GM12878 (cell line): ENCODE measurements at regions not wholly inside any gene's neighbourhood (a gene's known extent, or its start where the extent isn't known, plus 50 kb on each side); places are given as distances from the start of the nearest gene placed in this dataset.

Experiments
- CBX3 ChIP-seq: fragments of 200-600 bp; sonication (generic); IDR thresholded peaks from 2 replicates; pipeline ENCODE4 v1.6.1; 2016; ENCODE audit warnings: low read depth, borderline replicate concordance
- EP300 ChIP-seq, 2 experiments: fragments of 150-350 bp in 1 of 2; IDR thresholded peaks; 2 replicates each; pipeline ENCODE4 v1.6.1; 2011 to 2012; ENCODE audit warnings: low read depth in 2 of 2, low read length in 2 of 2, borderline replicate concordance in 1 of 2, improper control_type of control experiment in 1 of 2, inconsistent platforms in 1 of 2; ENCODE audit not compliant: control insufficient read depth in 1 of 2
- EZH2 ChIP-seq: IDR thresholded peaks from 2 replicates; pipeline ENCODE4 v1.6.1; 2012; ENCODE audit warnings: low read depth, mild to moderate bottlenecking, control low read depth, inconsistent platforms, low read length, borderline replicate concordance; ENCODE audit not compliant: control insufficient read depth
- HDGF ChIP-seq: fragments of 450-650 bp; IDR thresholded peaks from 2 replicates; pipeline ENCODE4 v1.6.1; 2016; ENCODE audit warnings: antibody characterized with exemption
- MYC ChIP-seq: IDR thresholded peaks from 2 replicates; pipeline ENCODE4 v1.6.1; 2011; ENCODE audit warnings: mild to moderate bottlenecking, low read length, moderate library complexity, inconsistent platforms; ENCODE audit not compliant: insufficient read depth, insufficient replicate concordance, insufficient read length, severe bottlenecking
- NBN ChIP-seq: fragments of 450-650 bp; IDR thresholded peaks from 2 replicates; pipeline ENCODE4 v1.6.1; 2016
- POLR2A ChIP-seq: IDR thresholded peaks from 2 replicates; pipeline ENCODE4 v1.6.1; 2011; ENCODE audit warnings: low read depth, mild to moderate bottlenecking, low read length
- POLR2AphosphoS5 ChIP-seq: IDR thresholded peaks from 2 replicates; pipeline ENCODE4 v1.6.1; 2011; ENCODE audit warnings: mild to moderate bottlenecking, low read length, inconsistent platforms
- SREBF2 ChIP-seq: IDR thresholded peaks from 2 replicates; pipeline ENCODE4 v1.6.1; 2012; ENCODE audit warnings: mild to moderate bottlenecking, low read length
- SRF ChIP-seq, 2 experiments: IDR thresholded peaks; 2 replicates each; pipeline ENCODE4 v1.6.1; 2011; ENCODE audit warnings: low read depth in 2 of 2, low read length in 2 of 2, mild to moderate bottlenecking in 1 of 2, moderate library complexity in 1 of 2
- SUZ12 ChIP-seq: fragments of 200-600 bp; sonication (generic); IDR thresholded peaks from one replicate; pipeline ENCODE4 v1.6.1; 2018; ENCODE audit warnings: antibody characterized with exemption, mild to moderate bottlenecking; ENCODE audit not compliant: unreplicated experiment
- TF ChIP-seq, protein P1 (sequence below): IDR thresholded peaks from 2 replicates; pipeline ENCODE4 v1.6.1; 2011; ENCODE audit warnings: mild to moderate bottlenecking, low read depth, low read length, moderate library complexity; ENCODE audit not compliant: insufficient replicate concordance
- TF ChIP-seq, protein P2 (sequence below), 3 experiments: IDR thresholded peaks in 2 of 3; conservative IDR thresholded peaks in 1 of 3; 2 replicates each; pipeline ENCODE4 v1.5.1; 2011; ENCODE audit warnings: low read depth in 3 of 3, low read length in 3 of 3, mild to moderate bottlenecking in 3 of 3, control low read depth in 2 of 3, moderate library complexity in 2 of 3, inconsistent platforms in 1 of 3, mixed read lengths in 1 of 3; ENCODE audit not compliant: control insufficient read depth in 2 of 3, insufficient read depth in 1 of 3; ENCODE audit errors: extremely low read depth in 1 of 3
- TF ChIP-seq, protein P3 (sequence below): IDR thresholded peaks from 2 replicates; pipeline ENCODE4 v1.6.1; 2012; ENCODE audit warnings: low read depth, low read length, improper control_type of control experiment

DNA sequence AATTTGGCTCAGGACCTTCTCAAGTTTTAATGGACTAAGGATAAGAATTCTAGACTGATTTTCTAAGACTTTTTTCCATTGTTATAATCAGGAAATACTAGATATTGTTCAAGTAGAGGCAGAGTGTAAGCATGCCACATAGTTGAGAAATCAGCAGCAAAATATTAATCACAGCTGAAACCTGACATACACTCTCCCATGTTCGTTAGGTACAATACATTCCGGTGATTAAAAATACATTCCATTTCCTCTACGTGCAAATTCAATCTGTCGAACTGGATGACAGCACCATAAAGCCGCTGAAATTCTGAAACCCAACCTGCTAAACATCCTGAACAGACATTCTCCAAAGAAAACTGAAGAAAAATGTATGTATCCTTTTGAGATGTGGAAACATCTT, 587.6 kb upstream of the DIPK2B start:
- TF ChIP-seq, protein P1, sequence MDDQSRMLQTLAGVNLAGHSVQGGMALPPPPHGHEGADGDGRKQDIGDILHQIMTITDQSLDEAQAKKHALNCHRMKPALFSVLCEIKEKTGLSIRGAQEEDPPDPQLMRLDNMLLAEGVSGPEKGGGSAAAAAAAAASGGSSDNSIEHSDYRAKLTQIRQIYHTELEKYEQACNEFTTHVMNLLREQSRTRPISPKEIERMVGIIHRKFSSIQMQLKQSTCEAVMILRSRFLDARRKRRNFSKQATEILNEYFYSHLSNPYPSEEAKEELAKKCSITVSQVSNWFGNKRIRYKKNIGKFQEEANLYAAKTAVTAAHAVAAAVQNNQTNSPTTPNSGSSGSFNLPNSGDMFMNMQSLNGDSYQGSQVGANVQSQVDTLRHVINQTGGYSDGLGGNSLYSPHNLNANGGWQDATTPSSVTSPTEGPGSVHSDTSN = no peak
- TF ChIP-seq POLR2A = no peak
- TF ChIP-seq CBX3 = no peak
- TF ChIP-seq POLR2AphosphoS5 = no peak
- no peak for TF ChIP-seq NBN
- TF ChIP-seq, protein P2, sequence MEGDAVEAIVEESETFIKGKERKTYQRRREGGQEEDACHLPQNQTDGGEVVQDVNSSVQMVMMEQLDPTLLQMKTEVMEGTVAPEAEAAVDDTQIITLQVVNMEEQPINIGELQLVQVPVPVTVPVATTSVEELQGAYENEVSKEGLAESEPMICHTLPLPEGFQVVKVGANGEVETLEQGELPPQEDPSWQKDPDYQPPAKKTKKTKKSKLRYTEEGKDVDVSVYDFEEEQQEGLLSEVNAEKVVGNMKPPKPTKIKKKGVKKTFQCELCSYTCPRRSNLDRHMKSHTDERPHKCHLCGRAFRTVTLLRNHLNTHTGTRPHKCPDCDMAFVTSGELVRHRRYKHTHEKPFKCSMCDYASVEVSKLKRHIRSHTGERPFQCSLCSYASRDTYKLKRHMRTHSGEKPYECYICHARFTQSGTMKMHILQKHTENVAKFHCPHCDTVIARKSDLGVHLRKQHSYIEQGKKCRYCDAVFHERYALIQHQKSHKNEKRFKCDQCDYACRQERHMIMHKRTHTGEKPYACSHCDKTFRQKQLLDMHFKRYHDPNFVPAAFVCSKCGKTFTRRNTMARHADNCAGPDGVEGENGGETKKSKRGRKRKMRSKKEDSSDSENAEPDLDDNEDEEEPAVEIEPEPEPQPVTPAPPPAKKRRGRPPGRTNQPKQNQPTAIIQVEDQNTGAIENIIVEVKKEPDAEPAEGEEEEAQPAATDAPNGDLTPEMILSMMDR (IDR thresholded peaks at IDR 0.05 in 2 of 3, conservative IDR thresholded peaks at IDR 0.05 in 1 of 3; ENCODE audit: control insufficient read depth in 2 of 3, extremely low read depth in 1 of 3, insufficient read depth in 1 of 3, low read depth in 3 of 3, low read length in 3 of 3) = no peak
- no peak for TF ChIP-seq SUZ12
- no peak for TF ChIP-seq EP300 (IDR thresholded peaks at IDR 0.05; ENCODE audit: borderline replicate concordance in 1 of 2, control insufficient read depth in 1 of 2, low read depth in 2 of 2, low read length in 2 of 2)
- TF ChIP-seq SRF (IDR thresholded peaks at IDR 0.05; ENCODE audit: low read depth in 2 of 2, low read length in 2 of 2) = no peak
- TF ChIP-seq, protein P3, sequence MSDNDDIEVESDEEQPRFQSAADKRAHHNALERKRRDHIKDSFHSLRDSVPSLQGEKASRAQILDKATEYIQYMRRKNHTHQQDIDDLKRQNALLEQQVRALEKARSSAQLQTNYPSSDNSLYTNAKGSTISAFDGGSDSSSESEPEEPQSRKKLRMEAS = no peak
- no peak for TF ChIP-seq SREBF2
- TF ChIP-seq MYC = no peak
- no peak for TF ChIP-seq EZH2
- TF ChIP-seq HDGF = no peak
